ENCODE measurements at regions not wholly inside any gene's neighbourhood (a gene's known extent, or its start where the extent isn't known, plus 50 kb on each side); places are given as distances from the start of the nearest gene placed in this dataset.
"Not testable (repeated sequence)": the region's sequence is repeated elsewhere in the genome, so short reads cannot be mapped to it uniquely, and the experiment has no call there.

- no peak for DNase-seq (ENCODE audit: low read depth)
Observed at GRCh38 chr7:113301141-113301540, 182.8 kb upstream of the SMIM30 start.

- no peak for DNase-seq (ENCODE audit: low read depth)
Observed at GRCh38 chr7:113299748-113300147, 181.4 kb upstream of the SMIM30 start.

GRCh38 chr7:113298501-113298900 lies 180.1 kb upstream of the SMIM30 start:
- DNase-seq (ENCODE audit: low read depth) = no peak

GRCh38 chr7:113294750-113295149 lies 176.4 kb upstream of the SMIM30 start:
- DNase-seq (ENCODE audit: low read depth) = no peak

- DNase-seq (ENCODE audit: low read depth) = no peak
Observed at GRCh38 chr7:113292105-113292504, 173.8 kb upstream of the SMIM30 start.

- DNase-seq (ENCODE audit: low read depth) = no peak
Observed at GRCh38 chr7:113291058-113291457, 172.7 kb upstream of the SMIM30 start.

- peak; percentile 59 for DNase-seq (ENCODE audit: low read depth)
Observed at GRCh38 chr7:113289140-113289740, 170.9 kb upstream of the SMIM30 start.

GRCh38 chr7:113285411-113285810 lies 167.1 kb upstream of the SMIM30 start:
- DNase-seq (ENCODE audit: low read depth) = no peak

- peak; percentile 33 for DNase-seq (ENCODE audit: low read depth)
Observed at GRCh38 chr7:113283861-113284260, 165.5 kb upstream of the SMIM30 start.

GRCh38 chr7:113282875-113283274 lies 164.5 kb upstream of the SMIM30 start:
- no peak for DNase-seq (ENCODE audit: low read depth)

- no peak for DNase-seq (ENCODE audit: low read depth)
Observed at GRCh38 chr7:113281223-113281622, 162.9 kb upstream of the SMIM30 start.

GRCh38 chr7:113279256-113279655 lies 160.9 kb upstream of the SMIM30 start:
- no peak for DNase-seq (ENCODE audit: low read depth)

- no peak for DNase-seq (ENCODE audit: low read depth)
Observed at GRCh38 chr7:113270790-113271189, 152.4 kb upstream of the SMIM30 start.

- not testable (repeated sequence) for DNase-seq (ENCODE audit: low read depth)
Observed at GRCh38 chr7:113269592-113269991, 151.2 kb upstream of the SMIM30 start.

- no peak for DNase-seq (ENCODE audit: low read depth)
Observed at GRCh38 chr7:113268757-113269156, 150.4 kb upstream of the SMIM30 start.

GRCh38 chr7:113267885-113268284 lies 149.5 kb upstream of the SMIM30 start:
- peak; percentile 27 for DNase-seq (ENCODE audit: low read depth)

- DNase-seq (ENCODE audit: low read depth) = peak; percentile 12
Observed at GRCh38 chr7:113267271-113267670, 148.9 kb upstream of the SMIM30 start.

- DNase-seq (ENCODE audit: low read depth) = no peak
Observed at GRCh38 chr7:113263749-113264148, 145.4 kb upstream of the SMIM30 start.

GRCh38 chr7:113263215-113263742 lies 144.9 kb upstream of the SMIM30 start:
- not testable (repeated sequence) for DNase-seq (ENCODE audit: low read depth)

GRCh38 chr7:113256883-113257531 lies 138.7 kb upstream of the SMIM30 start:
- DNase-seq (ENCODE audit: low read depth) = no peak

GRCh38 chr7:113247198-113247597 lies 128.8 kb upstream of the SMIM30 start:
- no peak for DNase-seq (ENCODE audit: low read depth)

- DNase-seq (ENCODE audit: low read depth) = no peak
Observed at GRCh38 chr7:113246738-113247137, 128.4 kb upstream of the SMIM30 start.

GRCh38 chr7:113232885-113233284 lies 114.5 kb upstream of the SMIM30 start:
- DNase-seq (ENCODE audit: low read depth) = no peak

GRCh38 chr7:113230691-113231090 lies 112.3 kb upstream of the SMIM30 start:
- DNase-seq (ENCODE audit: low read depth) = no peak

All from fibroblast of gingiva (primary cell).